K562 (cell line): ENCODE measurements at regions not wholly inside any gene's neighbourhood (a gene's known extent, or its start where the extent isn't known, plus 50 kb on each side); places are given as distances from the start of the nearest gene placed in this dataset.

Experiments
- BCL6 ChIP-seq: fragments of 250-450 bp; sonication (Bioruptor Pico); IDR thresholded peaks from 2 replicates; pipeline ENCODE4 v1.4.0; 2020
- ETV5 ChIP-seq: sonication (generic); formaldehyde crosslinking; IDR thresholded peaks from 2 replicates; pipeline ENCODE4 v1.4.0; 2020; ENCODE audit warnings: low read depth, mild to moderate bottlenecking, missing genetic modification reagents
- JUNB ChIP-seq: fragments of 450-650 bp; formaldehyde crosslinking; conservative IDR thresholded peaks from 2 replicates; pipeline ENCODE4 v1.4.0; 2020; ENCODE audit warnings: mild to moderate bottlenecking
- NR4A1 ChIP-seq, 2 experiments: fragments of 250-450 bp in 1 of 2; fragments of 450-650 bp in 1 of 2; sonication (Bioruptor Pico) in 1 of 2; IDR thresholded peaks; 2 replicates each; pipeline versions ENCODE4 v1.4.0 to v1.6.1; 2016 to 2020; ENCODE audit warnings: mild to moderate bottlenecking in 2 of 2, missing compliant biosample characterization in 1 of 2, missing genetic modification characterization in 1 of 2, moderate library complexity in 1 of 2
- PATZ1 ChIP-seq: fragments of 250-450 bp; sonication (Bioruptor Pico); IDR thresholded peaks from 2 replicates; pipeline ENCODE4 v1.5.0; 2020; ENCODE audit warnings: mild to moderate bottlenecking, borderline replicate concordance
- RFX7 ChIP-seq: fragments of 250-450 bp; sonication (Bioruptor Pico); IDR thresholded peaks from 2 replicates; pipeline ENCODE4 v1.5.1; 2021; ENCODE audit warnings: mild to moderate bottlenecking
- TFE3 ChIP-seq: fragments of 450-650 bp; formaldehyde crosslinking; IDR thresholded peaks from 2 replicates; pipeline ENCODE4 v1.4.0; 2020; ENCODE audit warnings: mild to moderate bottlenecking, mixed read lengths
- TSHZ1 ChIP-seq: fragments of 250-450 bp; sonication (Bioruptor Pico); IDR thresholded peaks from 2 replicates; pipeline ENCODE4 v1.4.0; 2020; ENCODE audit warnings: mild to moderate bottlenecking, moderate library complexity
- ZFP1 ChIP-seq: fragments of 450-650 bp; formaldehyde crosslinking; IDR thresholded peaks from 2 replicates; pipeline ENCODE4 v1.4.0; 2020; ENCODE audit warnings: mild to moderate bottlenecking, mixed read lengths
- ZNF121 ChIP-seq: sonication (generic); formaldehyde crosslinking; conservative IDR thresholded peaks from 2 replicates; pipeline ENCODE4 v1.8.0; 2022; ENCODE audit warnings: missing genetic modification reagents
- ZNF197 ChIP-seq: fragments of 200-800 bp; sonication (Bioruptor generic); IDR thresholded peaks from 2 replicates; pipeline ENCODE4 v1.6.1; 2016; ENCODE audit warnings: low read depth, missing genetic modification characterization, missing compliant biosample characterization
- ZNF449 ChIP-seq: fragments of 250-450 bp; sonication (Bioruptor Pico); IDR thresholded peaks from 2 replicates; pipeline ENCODE4 v1.8.0; 2022; ENCODE audit warnings: moderate library complexity, mild to moderate bottlenecking, inconsistent platforms
- ZNF592 ChIP-seq: fragments of 450-650 bp; IDR thresholded peaks from 2 replicates; pipeline ENCODE4 v1.6.1; 2017; ENCODE audit warnings: antibody characterized with exemption, mild to moderate bottlenecking

- TF ChIP-seq ZFP1 (CRISPR knock-in tag) (peak; percentile 56; the same call in 1 of the 2 replicates), TFE3 (CRISPR knock-in tag) (peak; percentile 32; the same call in 1 of the 2 replicates), ZNF592 (peak; percentile 98), ZNF121 (CRISPR knock-in tag) (no peak), RFX7 (CRISPR knock-in tag) (peak; percentile 83; the same call in 1 of the 2 replicates), ZNF197 (peak; percentile 93), ETV5 (no peak), ZNF449 (CRISPR knock-in tag) (peak; percentile 67; the same call in 1 of the 2 replicates), TSHZ1 (peak; percentile 81; the same call in 1 of the 2 replicates), PATZ1 (0 out of 2 replicates have a peak, but pooled peaks have one; percentile 73), JUNB (CRISPR knock-in tag) (no peak), NR4A1 (CRISPR knock-in tag; IDR thresholded peaks at IDR 0.05) (peak; percentile 98), NR4A1 (tag; IDR thresholded peaks at IDR 0.05) (peak; percentile 98), BCL6 (CRISPR knock-in tag) (peak; percentile 85)
Measured at GRCh38 chr2:12083713-12084419, 337.4 kb downstream of the LPIN1 start (continued).
